ENCODE measurements at regions not wholly inside any gene's neighbourhood (a gene's known extent, or its start where the extent isn't known, plus 50 kb on each side); places are given as distances from the start of the nearest gene placed in this dataset.

GRCh38 chrX:85573801-85574200 lies 194.3 kb upstream of the POF1B start:
- TF ChIP-seq POLR2A (IDR thresholded peaks at IDR 0.05) (no peak), CTCF (IDR thresholded peaks at IDR 0.05) (no peak), POLR2AphosphoS5 (IDR thresholded peaks at IDR 0.05) (no peak)
